NT2/D1 (cell line): ENCODE measurements at regions not wholly inside any gene's neighbourhood (a gene's known extent, or its start where the extent isn't known, plus 50 kb on each side); places are given as distances from the start of the nearest gene placed in this dataset.
"Not testable (repeated sequence)": the region's sequence is repeated elsewhere in the genome, so short reads cannot be mapped to it uniquely, and the experiment has no call there.

Source experiments
- DNase-seq: peaks from one replicate; pipeline ENCODE4 v3.0.0-alpha.2; 2011; ENCODE audit warnings: low read depth, low spot score
- H3K27me3 ChIP-seq: 2 replicates; pipeline ENCODE4 v1.6.0; 2011; ENCODE audit warnings: mild to moderate bottlenecking; ENCODE audit not compliant: insufficient read length, insufficient read depth
- H3K36me3 ChIP-seq: 2 replicates; pipeline ENCODE4 v1.6.1; 2011; ENCODE audit warnings: mild to moderate bottlenecking, low read length, mixed read lengths; ENCODE audit not compliant: insufficient read depth, insufficient read length
- H3K4me1 ChIP-seq: 2 replicates; pipeline ENCODE4 v1.5.1; 2011; ENCODE audit not compliant: insufficient read depth, insufficient read length
- H3K4me3 ChIP-seq: 2 replicates; pipeline ENCODE4 v1.5.1; 2011; ENCODE audit warnings: low read depth; ENCODE audit not compliant: insufficient read length
- H3K9ac ChIP-seq: 2 replicates; pipeline ENCODE4 v1.6.0; 2011; ENCODE audit warnings: low read depth; ENCODE audit not compliant: insufficient read length
- H3K9me3 ChIP-seq: 2 replicates; pipeline ENCODE4 v1.5.1; 2011; ENCODE audit warnings: mild to moderate bottlenecking, low read length; ENCODE audit not compliant: insufficient read depth
- SUZ12 ChIP-seq: IDR thresholded peaks from 2 replicates; pipeline ENCODE4 v1.6.1; 2011; ENCODE audit not compliant: insufficient read length, insufficient read depth; ENCODE audit errors: extremely low read depth
- YY1 ChIP-seq: IDR thresholded peaks from 2 replicates; pipeline ENCODE4 v1.6.1; 2011; ENCODE audit not compliant: insufficient read length, insufficient read depth
- ZNF274 ChIP-seq: IDR thresholded peaks from 2 replicates; pipeline ENCODE4 v1.6.1; 2011; ENCODE audit warnings: mild to moderate bottlenecking, low read depth, low read length

DNA sequence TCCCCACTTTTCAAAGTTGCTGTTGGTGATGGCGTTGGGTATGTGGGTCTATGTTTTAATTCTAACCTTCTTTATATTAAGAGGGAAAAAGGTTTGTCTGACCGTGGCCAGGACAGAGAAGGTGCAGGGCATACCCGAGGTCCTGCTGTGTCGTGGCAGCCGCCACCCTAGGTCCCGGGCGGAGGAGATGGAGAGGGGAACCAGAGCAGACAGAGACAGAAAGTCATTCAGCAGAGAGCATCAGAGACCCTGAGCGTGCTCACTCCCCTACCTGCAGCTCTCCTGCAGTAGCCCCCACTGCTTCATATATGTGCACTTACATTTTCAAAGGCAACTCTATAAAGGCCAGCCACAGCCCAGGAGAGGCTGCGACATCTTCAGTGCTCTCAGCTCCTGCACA, 327.2 kb upstream of the TNRC6C start:
- DNase-seq: no peak

DNA sequence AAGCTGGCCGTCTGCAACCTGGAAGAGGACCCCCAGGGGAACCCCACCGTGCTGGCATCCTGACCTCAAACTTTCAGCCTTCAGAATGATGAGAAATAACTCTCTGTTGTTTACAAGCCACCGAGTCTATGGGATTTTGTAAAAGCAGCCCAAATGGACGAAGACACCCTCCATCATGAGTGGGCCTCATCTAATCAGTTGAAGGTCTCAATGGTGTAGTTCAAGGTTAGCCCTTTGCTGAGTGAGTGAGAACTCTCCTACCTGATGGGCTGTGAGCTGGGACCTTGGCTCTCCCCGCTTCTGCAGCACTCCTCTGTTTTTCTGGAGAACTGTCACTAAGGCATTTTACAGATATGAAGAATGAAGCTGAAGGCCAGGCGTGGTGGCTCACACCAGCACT, 325.9 kb upstream of the TNRC6C start:
- Histone ChIP-seq H3K9me3 (0 out of 2 replicates have a peak, but pooled peaks cover 2% of the 10 kb centered on the region), H3K4me1 (peaks cover 5% of the 10 kb centered on the region), H3K27me3 (no peaks in the 10 kb centered on the region), H3K36me3 (no peaks in the 10 kb centered on the region), H3K4me3 (no peak overlapping the region), H3K9ac (no peak overlapping the region)
- no peak for TF ChIP-seq YY1
- TF ChIP-seq ZNF274: no peak
- no peak for TF ChIP-seq SUZ12
- no peak for DNase-seq

More for the DNA sequence above, 327.2 kb upstream of the TNRC6C start:
- Histone ChIP-seq H3K27me3 (no peaks in the 10 kb centered on the region), H3K9me3 (0 out of 2 replicates have a peak, but pooled peaks cover 9% of the 10 kb centered on the region), H3K9ac (no peak overlapping the region), H3K4me1 (no peaks in the 10 kb centered on the region), H3K36me3 (no peaks in the 10 kb centered on the region), H3K4me3 (no peak overlapping the region)
- TF ChIP-seq YY1 (no peak), ZNF274 (no peak), SUZ12 (no peak)

DNA sequence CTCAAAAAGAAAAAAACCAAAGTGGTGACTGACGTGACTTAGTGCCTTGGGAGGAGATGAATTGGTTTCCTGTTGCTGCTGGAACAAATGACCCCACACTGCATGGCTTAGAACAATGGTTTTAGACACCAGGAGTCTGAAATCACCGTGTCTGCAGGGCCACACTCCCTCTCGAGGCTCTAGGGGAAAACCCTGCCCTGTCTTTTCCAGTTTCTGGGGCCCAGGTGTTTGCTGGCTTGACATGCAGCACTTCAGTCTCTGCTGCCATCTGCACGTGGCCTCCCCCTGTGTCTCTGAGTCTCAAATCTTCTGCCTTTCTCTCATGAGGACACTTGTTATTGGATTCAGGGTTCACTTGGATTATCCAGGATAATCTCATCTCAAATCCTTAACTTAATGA, 323.8 kb upstream of the TNRC6C start:
- Histone ChIP-seq H3K27me3 (no peaks in the 10 kb centered on the region), H3K9ac (no peak overlapping the region), H3K4me1 (peaks cover 5% of the 10 kb centered on the region), H3K36me3 (no peaks in the 10 kb centered on the region), H3K9me3 (no peaks in the 10 kb centered on the region), H3K4me3 (no peak overlapping the region)
- no peak for DNase-seq
- TF ChIP-seq ZNF274: no peak
- TF ChIP-seq SUZ12: no peak
- no peak for TF ChIP-seq YY1

DNA sequence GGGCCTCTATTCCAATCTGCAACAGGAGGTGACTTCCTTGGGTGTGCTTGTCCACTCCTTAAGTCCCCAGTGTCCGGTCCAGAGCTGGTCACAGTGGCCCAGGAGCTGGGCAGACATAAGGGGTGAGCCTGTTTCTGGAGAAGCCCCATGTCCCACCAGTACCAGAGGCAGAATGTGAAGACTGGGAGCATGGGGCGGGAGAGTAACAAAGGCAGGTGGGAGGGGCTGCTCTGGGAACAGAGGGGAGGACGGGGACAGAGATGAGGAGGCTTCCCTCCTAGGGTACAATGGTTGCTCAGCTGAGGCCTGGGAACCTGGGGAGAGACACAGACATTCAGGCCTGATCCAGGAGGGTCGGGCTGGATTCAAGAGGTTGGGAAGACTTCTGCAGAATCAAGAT, 323.3 kb upstream of the TNRC6C start:
- no peak for DNase-seq
- H3K27me3 ChIP-seq: no peaks in the 10 kb centered on the region
- TF ChIP-seq YY1: no peak
- TF ChIP-seq ZNF274: no peak
- no peak for TF ChIP-seq SUZ12
- H3K36me3 ChIP-seq: no peaks in the 10 kb centered on the region
- H3K9me3 ChIP-seq: no peaks in the 10 kb centered on the region
- no peak overlapping the region for H3K4me3 ChIP-seq
- peaks cover 5% of the 10 kb centered on the region for H3K4me1 ChIP-seq
- no peak overlapping the region for H3K9ac ChIP-seq

DNA sequence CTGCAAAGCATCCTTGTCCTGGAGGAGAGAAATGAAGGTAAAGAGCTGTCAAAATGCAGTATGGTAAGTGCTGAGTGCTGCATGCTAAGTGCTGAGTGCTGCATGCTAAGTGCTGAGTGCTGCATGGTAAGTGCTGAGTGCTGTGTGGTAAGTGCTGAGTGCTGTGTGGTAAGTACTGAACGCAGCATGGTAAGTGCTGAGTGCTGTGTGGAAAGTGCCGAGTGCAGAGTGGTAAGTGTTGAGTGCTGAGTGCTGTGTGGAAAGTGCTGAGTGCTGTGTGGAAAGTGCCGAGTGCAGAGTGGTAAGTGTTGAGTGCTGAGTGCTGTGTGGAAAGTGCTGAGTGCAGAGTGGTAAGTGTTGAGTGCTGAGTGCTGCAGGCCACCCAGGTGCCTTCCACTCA, 322.7 kb upstream of the TNRC6C start:
- not testable (repeated sequence) for H3K36me3 ChIP-seq, H3K27me3 ChIP-seq, H3K9ac ChIP-seq, H3K4me1 ChIP-seq, DNase-seq, H3K4me3 ChIP-seq, H3K9me3 ChIP-seq

DNA sequence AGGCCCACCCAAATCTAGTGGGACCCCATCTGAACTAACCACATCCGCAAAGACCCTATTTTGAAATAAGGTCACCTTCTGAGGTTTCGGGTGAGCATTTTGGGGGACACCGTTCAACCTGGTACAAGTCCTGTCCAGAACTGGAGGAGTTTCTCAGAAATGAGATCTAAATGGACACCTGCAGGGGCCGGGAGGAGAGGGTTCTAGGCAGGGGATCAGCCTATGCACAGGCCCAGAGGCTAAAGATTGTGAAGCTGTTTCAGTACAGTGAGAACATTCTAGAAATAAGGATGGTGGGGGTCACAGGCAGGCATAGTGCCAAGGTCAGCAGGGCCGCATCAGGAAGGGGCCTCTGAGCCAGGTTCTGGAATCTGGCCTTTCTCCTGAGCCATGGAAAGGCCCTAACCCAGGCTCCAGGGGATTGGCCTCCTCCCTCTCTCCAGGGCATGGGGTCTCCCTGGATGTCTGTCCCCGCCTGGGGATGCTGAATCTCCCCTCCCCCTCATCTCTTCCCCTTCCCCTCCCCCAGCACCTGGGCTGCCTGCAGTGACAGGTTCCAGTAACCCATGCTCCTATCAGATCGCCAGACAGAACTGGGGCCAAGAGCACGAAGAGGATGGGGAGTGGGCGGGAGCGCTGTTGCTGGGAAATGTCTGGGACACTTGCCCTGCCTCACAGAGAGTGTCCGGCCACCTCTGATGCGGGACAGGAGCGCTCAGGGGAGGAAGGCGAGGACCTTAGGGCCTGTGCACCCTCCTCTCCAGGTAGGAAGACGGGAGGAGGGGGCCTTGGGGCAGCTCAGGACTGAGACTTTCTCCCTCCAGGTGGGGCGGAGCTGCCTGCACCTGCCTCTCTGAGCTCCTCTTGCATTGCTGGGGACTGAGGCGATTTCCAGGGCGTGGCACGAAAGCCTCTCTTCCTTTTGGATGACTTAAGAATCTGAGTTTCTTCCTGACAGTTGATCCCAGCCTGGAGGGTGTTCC, 321.4 kb upstream of the TNRC6C start:
- Histone ChIP-seq H3K36me3 (no peaks in the 10 kb centered on the region), H3K9me3 (no peaks in the 10 kb centered on the region), H3K9ac (peak overlapping the region; percentile 13), H3K27me3 (no peaks in the 10 kb centered on the region), H3K4me1 (peaks cover 10% of the 10 kb centered on the region), H3K4me3 (no peak overlapping the region)
- TF ChIP-seq ZNF274 (no peak), SUZ12 (no peak), YY1 (no peak)
- no peak for DNase-seq

DNA sequence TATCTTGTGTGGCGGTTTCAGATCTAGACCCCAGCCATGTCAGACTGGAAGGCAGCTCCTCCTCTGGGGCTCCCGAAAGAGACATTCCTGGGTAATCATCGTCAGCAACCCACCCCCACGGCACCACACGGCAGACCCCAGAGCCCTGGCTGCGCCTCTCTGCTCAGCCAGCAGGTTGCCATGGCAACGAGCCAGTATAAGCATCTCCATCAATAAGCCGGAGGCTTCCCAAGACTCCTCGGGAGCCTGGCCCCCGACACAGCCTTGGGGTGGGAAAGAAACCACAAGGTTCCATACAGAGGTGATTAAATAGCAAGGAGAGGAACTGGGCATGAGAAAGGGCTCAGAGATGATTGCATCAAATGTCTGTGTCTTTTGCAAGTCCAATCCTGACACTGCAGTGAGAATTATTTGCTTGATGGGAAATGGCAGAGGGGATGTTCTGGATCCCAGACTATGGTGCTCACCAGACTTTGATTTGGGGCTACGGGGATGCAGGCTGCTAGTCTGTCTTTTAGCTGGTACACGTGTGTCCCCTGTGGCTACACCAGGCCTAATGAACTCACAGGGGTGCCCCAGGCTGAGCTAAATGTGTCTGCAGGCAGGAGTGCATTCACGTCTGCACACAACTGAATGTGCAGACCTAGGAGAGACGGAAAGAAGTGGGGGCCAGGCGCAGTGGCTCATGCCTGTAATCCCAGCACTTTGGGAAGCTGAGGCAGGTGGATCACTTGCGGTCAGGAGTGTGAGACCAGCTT, 320.5 kb upstream of the TNRC6C start:
- Histone ChIP-seq H3K9ac (no peak overlapping the region), H3K27me3 (no peaks in the 10 kb centered on the region), H3K4me3 (no peak overlapping the region), H3K9me3 (no peaks in the 10 kb centered on the region), H3K4me1 (peaks cover 11% of the 10 kb centered on the region), H3K36me3 (no peaks in the 10 kb centered on the region)
- DNase-seq: no peak
- TF ChIP-seq SUZ12 (no peak), ZNF274 (no peak), YY1 (no peak)
